Epithelial cell of proximal tubule (primary cell): ENCODE measurements at regions not wholly inside any gene's neighbourhood (a gene's known extent, or its start where the extent isn't known, plus 50 kb on each side); places are given as distances from the start of the nearest gene placed in this dataset.

Experiments used
- DNase-seq: peaks from one replicate; pipeline ENCODE4 v3.0.0-alpha.2; 2011; ENCODE audit warnings: low read depth
- H3K4me3 ChIP-seq: 2 replicates; pipeline ENCODE4 v1.5.1; 2011; ENCODE audit warnings: low read depth, mild to moderate bottlenecking, low read length
- CTCF ChIP-seq: conservative IDR thresholded peaks from 2 replicates; pipeline ENCODE4 v1.5.1; 2012; ENCODE audit warnings: low read depth, mild to moderate bottlenecking, low read length

- no peak overlapping the region for H3K4me3 ChIP-seq
- no peak for TF ChIP-seq CTCF
- no peak for DNase-seq
Observed at GRCh38 chr2:114231921-114232320, 210.5 kb upstream of the DPP10 start.

GRCh38 chr2:114237331-114237730 is 205.1 kb upstream of the DPP10 start:
- H3K4me3 ChIP-seq, result no peak overlapping the region
- no peak for TF ChIP-seq CTCF
- no peak for DNase-seq

- DNase-seq, result no peak
- no peak for TF ChIP-seq CTCF
Observed at GRCh38 chr2:114238910-114239559, 203.4 kb upstream of the DPP10 start.

GRCh38 chr2:114248648-114249047 is 193.8 kb upstream of the DPP10 start:
- DNase-seq, result no peak
- TF ChIP-seq CTCF, result no peak

More at GRCh38 chr2:114238910-114239559, 203.4 kb upstream of the DPP10 start:
- H3K4me3 ChIP-seq, result no peak overlapping the region

GRCh38 chr2:114252713-114253112 is 189.7 kb upstream of the DPP10 start:
- TF ChIP-seq CTCF, result no peak
- DNase-seq, result no peak
- no peak overlapping the region for H3K4me3 ChIP-seq

More at GRCh38 chr2:114248648-114249047, 193.8 kb upstream of the DPP10 start:
- no peak overlapping the region for H3K4me3 ChIP-seq

- no peak for TF ChIP-seq CTCF
- DNase-seq, result no peak
- no peak overlapping the region for H3K4me3 ChIP-seq
Observed at GRCh38 chr2:114254875-114255274, 187.6 kb upstream of the DPP10 start.

GRCh38 chr2:114259389-114259788 is 183.1 kb upstream of the DPP10 start:
- no peak for TF ChIP-seq CTCF
- DNase-seq, result no peak
- H3K4me3 ChIP-seq, result no peak overlapping the region
